ENCODE measurements at regions not wholly inside any gene's neighbourhood (a gene's known extent, or its start where the extent isn't known, plus 50 kb on each side); places are given as distances from the start of the nearest gene placed in this dataset.

- DNase-seq (ENCODE audit: low spot score), result no peak
- no peak overlapping the region for H3K27ac ChIP-seq (ENCODE audit: low read depth in 1 of 2, low read length in 2 of 2)
- H3K9me3 ChIP-seq (ENCODE audit: control insufficient read depth in 4 of 4, low read length in 3 of 4), result no peaks in the 10 kb centered on the region
- H3K4me3 ChIP-seq (ENCODE audit: low read depth in 1 of 3, low read length in 3 of 3), result no peak overlapping the region
- WGBS, result 79% methylated on average over 4 of the region's 4 CpGs
- H3K9ac ChIP-seq (ENCODE audit: low read depth in 1 of 2, low read length in 2 of 2), result no peak overlapping the region
- H3K4me1 ChIP-seq (ENCODE audit: control insufficient read depth in 4 of 4, insufficient read depth in 4 of 4, low read length in 3 of 4), result no peaks in the 10 kb centered on the region
- TF ChIP-seq RAD21 (IDR thresholded peaks at IDR 0.05), result no peak
- TF ChIP-seq, protein P1, sequence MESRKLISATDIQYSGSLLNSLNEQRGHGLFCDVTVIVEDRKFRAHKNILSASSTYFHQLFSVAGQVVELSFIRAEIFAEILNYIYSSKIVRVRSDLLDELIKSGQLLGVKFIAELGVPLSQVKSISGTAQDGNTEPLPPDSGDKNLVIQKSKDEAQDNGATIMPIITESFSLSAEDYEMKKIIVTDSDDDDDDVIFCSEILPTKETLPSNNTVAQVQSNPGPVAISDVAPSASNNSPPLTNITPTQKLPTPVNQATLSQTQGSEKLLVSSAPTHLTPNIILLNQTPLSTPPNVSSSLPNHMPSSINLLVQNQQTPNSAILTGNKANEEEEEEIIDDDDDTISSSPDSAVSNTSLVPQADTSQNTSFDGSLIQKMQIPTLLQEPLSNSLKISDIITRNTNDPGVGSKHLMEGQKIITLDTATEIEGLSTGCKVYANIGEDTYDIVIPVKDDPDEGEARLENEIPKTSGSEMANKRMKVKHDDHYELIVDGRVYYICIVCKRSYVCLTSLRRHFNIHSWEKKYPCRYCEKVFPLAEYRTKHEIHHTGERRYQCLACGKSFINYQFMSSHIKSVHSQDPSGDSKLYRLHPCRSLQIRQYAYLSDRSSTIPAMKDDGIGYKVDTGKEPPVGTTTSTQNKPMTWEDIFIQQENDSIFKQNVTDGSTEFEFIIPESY (IDR thresholded peaks at IDR 0.05), result no peak
- TF ChIP-seq, protein P2, sequence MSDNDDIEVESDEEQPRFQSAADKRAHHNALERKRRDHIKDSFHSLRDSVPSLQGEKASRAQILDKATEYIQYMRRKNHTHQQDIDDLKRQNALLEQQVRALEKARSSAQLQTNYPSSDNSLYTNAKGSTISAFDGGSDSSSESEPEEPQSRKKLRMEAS (IDR thresholded peaks at IDR 0.05), result no peak
- no peak for TF ChIP-seq JUND (IDR thresholded peaks at IDR 0.05)
- TF ChIP-seq EGR1 (IDR thresholded peaks at IDR 0.05; ENCODE audit: low read depth in 2 of 2), result no peak
- no peak for TF ChIP-seq GABPA (IDR thresholded peaks at IDR 0.05 in 1 of 2, conservative IDR thresholded peaks at IDR 0.05 in 1 of 2)
- TF ChIP-seq REST (IDR thresholded peaks at IDR 0.05), result no peak
- no peaks in the 10 kb centered on the region for H3K27me3 ChIP-seq (ENCODE audit: control insufficient read depth in 4 of 4, insufficient read depth in 4 of 4, low read length in 3 of 4)
- no peaks in the 10 kb centered on the region for H3K36me3 ChIP-seq (ENCODE audit: control insufficient read depth in 4 of 4, insufficient read depth in 3 of 4, low read depth in 1 of 4, low read length in 3 of 4)
Measured at GRCh38 chr2:129821445-129821844, 158.0 kb upstream of the RAB6C start.

DNA sequence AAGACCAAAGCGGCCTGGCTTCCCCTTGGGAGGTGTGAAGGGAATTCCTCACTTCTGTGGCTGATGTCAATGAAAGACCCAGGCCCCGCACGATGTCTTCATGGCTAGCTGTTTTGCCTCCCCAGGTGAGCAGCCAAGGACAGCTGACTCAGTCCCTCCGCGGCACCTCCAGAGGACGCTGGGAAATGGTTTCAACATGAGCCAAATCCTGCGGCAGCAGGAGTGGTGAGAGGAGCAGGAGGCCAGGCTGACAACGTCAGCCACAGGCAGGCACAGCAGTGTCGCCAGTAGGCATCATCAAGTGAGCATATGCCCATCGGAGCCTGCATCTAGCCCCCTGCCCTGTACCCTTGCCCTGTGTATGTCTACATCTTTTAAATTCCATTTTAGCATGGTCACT, 156.4 kb upstream of the RAB6C start:
- WGBS, result 80% methylated on average over 10 of the region's 10 CpGs
- no peak for TF ChIP-seq GABPA (IDR thresholded peaks at IDR 0.05 in 1 of 2, conservative IDR thresholded peaks at IDR 0.05 in 1 of 2)
- Histone ChIP-seq H3K9ac (ENCODE audit: low read depth in 1 of 2, low read length in 2 of 2) (no peak overlapping the region), H3K27me3 (ENCODE audit: control insufficient read depth in 4 of 4, insufficient read depth in 4 of 4, low read length in 3 of 4) (no peaks in the 10 kb centered on the region), H3K27ac (ENCODE audit: low read depth in 1 of 2, low read length in 2 of 2) (no peak overlapping the region), H3K4me3 (ENCODE audit: low read depth in 1 of 3, low read length in 3 of 3) (no peak overlapping the region), H3K9me3 (ENCODE audit: control insufficient read depth in 4 of 4, low read length in 3 of 4) (no peaks in the 10 kb centered on the region), H3K36me3 (ENCODE audit: control insufficient read depth in 4 of 4, insufficient read depth in 3 of 4, low read depth in 1 of 4, low read length in 3 of 4) (no peaks in the 10 kb centered on the region), H3K4me1 (ENCODE audit: control insufficient read depth in 4 of 4, insufficient read depth in 4 of 4, low read length in 3 of 4) (no peaks in the 10 kb centered on the region)
- no peak for DNase-seq (ENCODE audit: low spot score)

- H3K9ac ChIP-seq (ENCODE audit: low read depth in 1 of 2, low read length in 2 of 2), result no peak overlapping the region
- no peaks in the 10 kb centered on the region for H3K36me3 ChIP-seq (ENCODE audit: control insufficient read depth in 4 of 4, insufficient read depth in 3 of 4, low read depth in 1 of 4, low read length in 3 of 4)
- H3K4me1 ChIP-seq (ENCODE audit: control insufficient read depth in 4 of 4, insufficient read depth in 4 of 4, low read length in 3 of 4), result no peaks in the 10 kb centered on the region
- peaks cover 5 to 10% (median 7%) of the 10 kb centered on the region in 4 donors for H3K9me3 ChIP-seq (ENCODE audit: control insufficient read depth in 4 of 4, low read length in 3 of 4)
- no peak overlapping the region for H3K27ac ChIP-seq (ENCODE audit: low read depth in 1 of 2, low read length in 2 of 2)
- DNase-seq (ENCODE audit: low spot score), result no peak
- no peak for TF ChIP-seq FOXA2 (IDR thresholded peaks at IDR 0.05)
- no peak for TF ChIP-seq HNF4A (conservative IDR thresholded peaks at IDR 0.05)
- TF ChIP-seq RAD21 (IDR thresholded peaks at IDR 0.05), result no peak
- TF ChIP-seq, protein P1 (IDR thresholded peaks at IDR 0.05), result no peak
- TF ChIP-seq HNF4G (IDR thresholded peaks at IDR 0.05), result no peak
- TF ChIP-seq SP1 (IDR thresholded peaks at IDR 0.05), result no peak
- no peak for TF ChIP-seq JUND (IDR thresholded peaks at IDR 0.05)
- no peak for TF ChIP-seq NR2F2 (IDR thresholded peaks at IDR 0.05)
- H3K27me3 ChIP-seq (ENCODE audit: control insufficient read depth in 4 of 4, insufficient read depth in 4 of 4, low read length in 3 of 4), result no peaks in the 10 kb centered on the region
- no peak overlapping the region for H3K4me3 ChIP-seq (ENCODE audit: low read depth in 1 of 3, low read length in 3 of 3)
- WGBS, result 68% methylated on average over 27 of the region's 27 CpGs
Measured at GRCh38 chr2:129827311-129828090, 152.0 kb upstream of the RAB6C start.

Data from liver (tissue), 7 donors.